ENCODE measurements at regions not wholly inside any gene's neighbourhood (a gene's known extent, or its start where the extent isn't known, plus 50 kb on each side); places are given as distances from the start of the nearest gene placed in this dataset.
"Not testable (repeated sequence)": the region's sequence is repeated elsewhere in the genome, so short reads cannot be mapped to it uniquely, and the experiment has no call there.

DNA sequence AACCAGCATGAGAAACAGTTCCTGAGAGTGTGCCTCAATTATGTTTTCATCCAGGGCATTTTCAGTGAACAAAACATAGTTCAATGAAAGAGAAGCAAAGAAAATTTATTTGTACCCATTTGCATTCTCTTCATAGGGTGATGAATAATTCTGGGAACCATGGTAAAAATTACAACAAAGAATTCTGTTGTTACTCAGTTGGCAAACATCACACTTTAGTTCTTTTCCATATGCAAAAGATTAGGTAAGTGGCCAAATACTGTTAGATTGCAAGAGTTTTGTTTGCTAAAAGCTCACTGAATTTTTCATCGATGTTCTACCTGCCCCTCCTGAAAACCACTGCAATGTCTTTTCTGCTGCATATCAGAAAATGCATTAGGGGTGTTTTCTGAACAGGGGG is 132.4 kb upstream of the RGS6 start:
- Histone ChIP-seq H3K9ac (ENCODE audit: low read depth in 1 of 2, low read length in 2 of 2) (no peak overlapping the region), H3K4me3 (ENCODE audit: low read length in 2 of 2) (no peak overlapping the region), H3K27me3 (ENCODE audit: control insufficient read depth in 2 of 2, insufficient read depth in 2 of 2, low read length in 2 of 2) (peaks cover 0 to 6% of the 10 kb centered on the region in 2 donors), H3K9me3 (ENCODE audit: control insufficient read depth in 2 of 2, low read length in 2 of 2) (no peaks in the 10 kb centered on the region), H3K27ac (ENCODE audit: low read depth in 2 of 2, low read length in 2 of 2) (no peak overlapping the region), H3K4me1 (ENCODE audit: control insufficient read depth in 2 of 2, insufficient read depth in 2 of 2, low read length in 2 of 2) (no peaks in the 10 kb centered on the region), H3K36me3 (ENCODE audit: control insufficient read depth in 2 of 2, insufficient read depth in 2 of 2, low read length in 2 of 2) (no peaks in the 10 kb centered on the region)

DNA sequence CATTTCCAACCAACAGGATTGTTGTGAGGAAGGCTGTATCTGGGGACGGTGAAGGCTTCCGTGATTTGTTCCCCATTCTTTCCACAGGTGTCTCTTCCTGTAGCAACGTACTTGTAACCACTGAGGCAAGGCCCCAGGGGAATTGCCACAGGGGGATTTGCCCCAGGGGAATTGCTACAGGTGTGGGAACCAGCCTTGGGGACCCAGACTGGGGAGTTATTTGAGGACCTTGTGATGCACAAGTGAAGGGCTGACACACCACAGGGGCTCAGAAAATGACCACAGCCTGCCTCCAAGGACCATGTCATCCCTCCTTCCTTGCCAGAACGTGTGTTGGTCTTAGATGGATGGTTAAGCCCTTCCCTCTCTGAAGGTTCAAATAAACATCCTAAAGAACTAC is 131.4 kb upstream of the RGS6 start:
- H3K9me3 ChIP-seq (ENCODE audit: control insufficient read depth in 2 of 2, low read length in 2 of 2), result no peaks in the 10 kb centered on the region
- H3K4me3 ChIP-seq (ENCODE audit: low read length in 2 of 2), result no peak overlapping the region
- H3K9ac ChIP-seq (ENCODE audit: low read depth in 1 of 2, low read length in 2 of 2), result no peak overlapping the region
- H3K27ac ChIP-seq (ENCODE audit: low read depth in 2 of 2, low read length in 2 of 2), result no peak overlapping the region
- H3K4me1 ChIP-seq (ENCODE audit: control insufficient read depth in 2 of 2, insufficient read depth in 2 of 2, low read length in 2 of 2), result no peaks in the 10 kb centered on the region
- no peaks in the 10 kb centered on the region for H3K36me3 ChIP-seq (ENCODE audit: control insufficient read depth in 2 of 2, insufficient read depth in 2 of 2, low read length in 2 of 2)
- peaks cover 0 to 4% of the 10 kb centered on the region in 2 donors for H3K27me3 ChIP-seq (ENCODE audit: control insufficient read depth in 2 of 2, insufficient read depth in 2 of 2, low read length in 2 of 2)

DNA sequence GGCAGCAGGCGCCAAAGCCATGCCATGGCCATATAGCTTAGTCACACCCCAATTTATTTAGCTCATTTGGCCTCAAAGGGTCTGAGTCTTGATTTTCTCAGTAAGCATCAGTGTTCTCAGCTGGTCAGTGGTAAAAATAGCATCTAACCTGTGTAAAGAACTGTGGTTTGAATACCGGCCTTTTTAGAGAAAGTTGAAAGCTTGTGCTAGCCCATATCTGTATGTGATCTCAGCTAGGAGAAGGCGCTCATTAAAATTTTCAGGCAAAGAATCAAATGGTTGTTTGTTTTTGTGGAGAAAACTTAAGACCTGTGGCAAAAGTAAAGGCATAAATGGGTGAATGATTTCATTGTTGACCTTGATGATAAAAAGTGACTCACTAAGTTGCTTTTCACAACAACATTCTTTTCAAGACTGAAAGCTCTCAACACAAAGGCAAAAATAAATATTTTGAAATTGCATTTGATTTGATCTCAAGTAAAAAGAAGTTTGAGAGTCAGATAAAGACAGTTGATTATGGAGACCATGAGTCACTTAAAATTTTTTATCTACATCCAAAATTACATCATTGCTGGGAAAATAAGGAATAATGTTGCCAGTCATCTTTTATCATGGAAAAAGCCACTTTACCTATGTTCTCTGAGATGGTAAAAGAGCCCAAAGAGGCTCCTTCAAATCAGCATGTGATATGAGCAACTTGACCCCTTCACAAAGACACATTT is 128.5 kb upstream of the RGS6 start:
- H3K9me3 ChIP-seq (ENCODE audit: control insufficient read depth in 2 of 2, low read length in 2 of 2), result no peaks in the 10 kb centered on the region
- peaks cover 0 to 4% of the 10 kb centered on the region in 2 donors for H3K27me3 ChIP-seq (ENCODE audit: control insufficient read depth in 2 of 2, insufficient read depth in 2 of 2, low read length in 2 of 2)
- no peak overlapping the region for H3K27ac ChIP-seq (ENCODE audit: low read depth in 2 of 2, low read length in 2 of 2)
- H3K9ac ChIP-seq (ENCODE audit: low read depth in 1 of 2, low read length in 2 of 2), result no peak overlapping the region
- no peaks in the 10 kb centered on the region for H3K4me1 ChIP-seq (ENCODE audit: control insufficient read depth in 2 of 2, insufficient read depth in 2 of 2, low read length in 2 of 2)
- H3K36me3 ChIP-seq (ENCODE audit: control insufficient read depth in 2 of 2, insufficient read depth in 2 of 2, low read length in 2 of 2), result no peaks in the 10 kb centered on the region
- H3K4me3 ChIP-seq (ENCODE audit: low read length in 2 of 2), result no peak overlapping the region

DNA sequence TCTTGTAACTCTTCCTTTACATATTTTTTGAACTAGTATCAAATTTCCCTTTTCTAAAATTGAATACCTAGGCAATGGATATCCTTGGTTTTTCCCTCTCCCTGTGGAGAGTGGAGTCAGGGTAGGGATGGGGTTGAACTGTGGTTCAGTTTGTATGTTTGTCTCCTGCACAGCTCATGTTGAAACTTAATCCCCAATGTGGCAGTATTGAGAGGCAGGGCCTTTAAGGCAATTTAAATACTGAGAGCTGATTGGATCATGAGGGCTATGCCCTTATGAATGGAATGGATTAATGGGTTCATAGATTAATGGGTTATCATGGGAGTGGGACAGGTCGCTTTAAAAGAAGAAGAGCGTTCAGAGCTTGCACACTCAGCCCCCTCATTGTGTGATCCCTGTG is 127.2 kb upstream of the RGS6 start:
- Histone ChIP-seq H3K36me3 (ENCODE audit: control insufficient read depth in 2 of 2, insufficient read depth in 2 of 2, low read length in 2 of 2) (no peaks in the 10 kb centered on the region), H3K9ac (ENCODE audit: low read depth in 1 of 2, low read length in 2 of 2) (no peak overlapping the region), H3K27ac (ENCODE audit: low read depth in 2 of 2, low read length in 2 of 2) (no peak overlapping the region)

DNA sequence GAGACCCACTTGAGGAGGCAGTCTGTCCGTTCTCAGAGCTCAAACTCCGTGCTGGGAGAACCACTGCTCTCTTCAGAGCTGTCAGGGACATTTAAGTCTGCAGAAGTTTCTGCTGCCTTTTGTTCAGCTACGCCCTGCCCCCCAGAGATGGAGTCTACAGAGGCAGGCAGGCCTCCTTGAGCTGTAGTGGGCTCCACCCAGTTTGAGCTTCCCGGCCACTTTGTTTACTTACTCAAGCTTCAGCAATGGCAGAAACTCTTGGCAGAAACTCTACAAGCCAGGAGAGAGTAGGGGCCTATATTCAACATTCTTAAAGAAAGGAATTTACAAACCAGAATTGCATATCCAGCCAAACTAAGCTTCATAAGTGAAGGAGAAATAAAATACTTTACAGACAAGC is 125.2 kb upstream of the RGS6 start:
- H3K27me3 ChIP-seq (ENCODE audit: control insufficient read depth in 2 of 2, insufficient read depth in 2 of 2, low read length in 2 of 2); H3K36me3 ChIP-seq (ENCODE audit: control insufficient read depth in 2 of 2, insufficient read depth in 2 of 2, low read length in 2 of 2); H3K4me1 ChIP-seq (ENCODE audit: control insufficient read depth in 2 of 2, insufficient read depth in 2 of 2, low read length in 2 of 2); H3K27ac ChIP-seq (ENCODE audit: low read depth in 2 of 2, low read length in 2 of 2); H3K9ac ChIP-seq (ENCODE audit: low read depth in 1 of 2, low read length in 2 of 2); H3K9me3 ChIP-seq (ENCODE audit: control insufficient read depth in 2 of 2, low read length in 2 of 2); H3K4me3 ChIP-seq (ENCODE audit: low read length in 2 of 2): not testable (repeated sequence)

More for the DNA sequence above, 127.2 kb upstream of the RGS6 start:
- no peak overlapping the region for H3K4me3 ChIP-seq (ENCODE audit: low read length in 2 of 2)
- H3K4me1 ChIP-seq (ENCODE audit: control insufficient read depth in 2 of 2, insufficient read depth in 2 of 2, low read length in 2 of 2), result no peaks in the 10 kb centered on the region
- peaks cover 0 to 4% of the 10 kb centered on the region in 2 donors for H3K27me3 ChIP-seq (ENCODE audit: control insufficient read depth in 2 of 2, insufficient read depth in 2 of 2, low read length in 2 of 2)
- H3K9me3 ChIP-seq (ENCODE audit: control insufficient read depth in 2 of 2, low read length in 2 of 2), result no peaks in the 10 kb centered on the region

DNA sequence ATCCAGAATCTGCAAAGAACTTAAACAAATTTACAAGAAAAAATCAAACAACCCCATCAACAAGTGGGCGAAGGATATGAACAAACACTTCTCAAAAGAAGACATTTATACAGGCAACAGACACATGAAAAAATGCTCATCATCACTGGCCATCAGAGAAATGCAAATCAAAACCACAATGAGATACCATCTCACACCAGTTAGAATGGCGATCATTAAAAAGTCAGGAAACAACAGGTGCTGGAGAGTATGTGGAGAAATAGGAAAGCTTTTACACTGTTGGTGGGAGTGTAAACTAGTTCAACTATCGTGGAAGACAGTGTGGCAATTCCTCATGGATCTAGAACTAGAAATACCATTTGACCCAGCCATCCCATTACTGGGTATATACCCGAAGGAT is 121.4 kb upstream of the RGS6 start:
- H3K27ac ChIP-seq (ENCODE audit: low read depth in 2 of 2, low read length in 2 of 2); H3K9me3 ChIP-seq (ENCODE audit: control insufficient read depth in 2 of 2, low read length in 2 of 2); H3K27me3 ChIP-seq (ENCODE audit: control insufficient read depth in 2 of 2, insufficient read depth in 2 of 2, low read length in 2 of 2); H3K9ac ChIP-seq (ENCODE audit: low read depth in 1 of 2, low read length in 2 of 2); H3K4me1 ChIP-seq (ENCODE audit: control insufficient read depth in 2 of 2, insufficient read depth in 2 of 2, low read length in 2 of 2); H3K36me3 ChIP-seq (ENCODE audit: control insufficient read depth in 2 of 2, insufficient read depth in 2 of 2, low read length in 2 of 2); H3K4me3 ChIP-seq (ENCODE audit: low read length in 2 of 2): not testable (repeated sequence)

DNA sequence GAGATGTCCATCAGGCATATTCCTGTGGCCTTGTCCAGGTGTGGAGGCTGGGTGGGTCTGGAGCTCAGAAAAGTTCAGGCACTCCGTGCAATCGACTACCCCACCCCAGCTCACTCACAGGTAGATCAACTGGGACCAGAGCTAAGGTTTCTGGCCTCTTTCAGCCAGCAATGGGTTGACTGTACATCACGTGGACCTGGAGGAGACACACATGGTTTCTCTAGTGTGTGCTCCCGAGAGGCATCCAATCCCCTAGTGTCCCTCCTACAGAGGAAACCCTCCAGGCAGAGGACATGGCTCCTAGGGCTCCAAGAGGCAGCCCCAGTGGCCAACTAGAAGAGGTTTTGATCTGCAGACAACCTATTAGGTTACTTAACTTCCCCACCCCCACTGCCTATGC is 119.5 kb upstream of the RGS6 start:
- no peaks in the 10 kb centered on the region for H3K9me3 ChIP-seq (ENCODE audit: control insufficient read depth in 2 of 2, low read length in 2 of 2)
- no peaks in the 10 kb centered on the region for H3K36me3 ChIP-seq (ENCODE audit: control insufficient read depth in 2 of 2, insufficient read depth in 2 of 2, low read length in 2 of 2)
- H3K4me3 ChIP-seq (ENCODE audit: low read length in 2 of 2), result no peak overlapping the region
- H3K27ac ChIP-seq (ENCODE audit: low read depth in 2 of 2, low read length in 2 of 2), result no peak overlapping the region
- no peaks in the 10 kb centered on the region for H3K4me1 ChIP-seq (ENCODE audit: control insufficient read depth in 2 of 2, insufficient read depth in 2 of 2, low read length in 2 of 2)
- H3K9ac ChIP-seq (ENCODE audit: low read depth in 1 of 2, low read length in 2 of 2), result no peak overlapping the region
- H3K27me3 ChIP-seq (ENCODE audit: control insufficient read depth in 2 of 2, insufficient read depth in 2 of 2, low read length in 2 of 2), result no peaks in the 10 kb centered on the region

DNA sequence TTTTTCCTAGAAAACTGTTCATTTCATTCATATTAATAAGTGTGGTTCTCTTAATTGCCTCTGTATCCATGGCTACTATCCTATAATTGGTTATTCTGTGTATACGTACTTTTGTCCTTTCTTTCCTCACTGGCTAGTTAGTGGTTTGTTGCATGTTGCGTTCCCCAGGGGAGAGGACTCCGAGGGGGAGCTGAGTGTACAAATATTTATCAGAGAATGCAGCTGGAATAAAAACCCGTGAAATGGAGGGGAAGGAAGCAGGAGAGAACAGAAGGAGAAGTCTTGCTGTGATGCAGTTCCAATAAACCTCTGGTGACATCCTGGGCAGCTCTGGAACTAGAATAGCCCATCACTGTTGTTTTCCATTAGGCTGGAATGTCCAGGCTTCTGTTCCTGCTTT is 117.1 kb upstream of the RGS6 start:
- Histone ChIP-seq H3K36me3 (ENCODE audit: control insufficient read depth in 2 of 2, insufficient read depth in 2 of 2, low read length in 2 of 2) (no peaks in the 10 kb centered on the region), H3K4me1 (ENCODE audit: control insufficient read depth in 2 of 2, insufficient read depth in 2 of 2, low read length in 2 of 2) (no peaks in the 10 kb centered on the region), H3K27ac (ENCODE audit: low read depth in 2 of 2, low read length in 2 of 2) (no peak overlapping the region), H3K4me3 (ENCODE audit: low read length in 2 of 2) (no peak overlapping the region), H3K9me3 (ENCODE audit: control insufficient read depth in 2 of 2, low read length in 2 of 2) (no peaks in the 10 kb centered on the region), H3K27me3 (ENCODE audit: control insufficient read depth in 2 of 2, insufficient read depth in 2 of 2, low read length in 2 of 2) (no peaks in the 10 kb centered on the region), H3K9ac (ENCODE audit: low read depth in 1 of 2, low read length in 2 of 2) (no peak overlapping the region)

DNA sequence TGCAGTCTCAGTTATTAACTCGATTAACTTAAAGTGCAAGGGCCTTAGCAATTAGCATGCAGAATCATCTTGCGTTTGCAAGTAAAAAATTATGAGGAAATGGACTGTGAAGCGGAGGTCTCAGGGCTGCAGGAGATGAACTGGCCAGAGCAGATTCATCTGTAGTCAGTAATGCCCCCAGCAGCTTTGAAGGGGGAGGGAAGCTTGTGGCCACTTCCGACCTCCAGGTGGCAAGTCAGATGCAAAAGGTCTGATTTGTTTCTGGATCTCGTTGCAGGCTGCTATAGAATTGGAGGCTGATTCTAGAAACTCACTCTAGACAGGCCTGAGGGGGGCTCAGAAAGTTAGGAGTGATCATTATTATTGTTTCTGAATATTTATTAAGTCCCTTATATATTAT is 107.4 kb upstream of the RGS6 start:
- no peaks in the 10 kb centered on the region for H3K36me3 ChIP-seq (ENCODE audit: control insufficient read depth in 2 of 2, insufficient read depth in 2 of 2, low read length in 2 of 2)
- H3K9me3 ChIP-seq (ENCODE audit: control insufficient read depth in 2 of 2, low read length in 2 of 2), result no peaks in the 10 kb centered on the region
- H3K27me3 ChIP-seq (ENCODE audit: control insufficient read depth in 2 of 2, insufficient read depth in 2 of 2, low read length in 2 of 2), result no peaks in the 10 kb centered on the region
- H3K9ac ChIP-seq (ENCODE audit: low read depth in 1 of 2, low read length in 2 of 2), result no peak overlapping the region
- no peaks in the 10 kb centered on the region for H3K4me1 ChIP-seq (ENCODE audit: control insufficient read depth in 2 of 2, insufficient read depth in 2 of 2, low read length in 2 of 2)
- no peak overlapping the region for H3K27ac ChIP-seq (ENCODE audit: low read depth in 2 of 2, low read length in 2 of 2)
- no peak overlapping the region for H3K4me3 ChIP-seq (ENCODE audit: low read length in 2 of 2)

DNA sequence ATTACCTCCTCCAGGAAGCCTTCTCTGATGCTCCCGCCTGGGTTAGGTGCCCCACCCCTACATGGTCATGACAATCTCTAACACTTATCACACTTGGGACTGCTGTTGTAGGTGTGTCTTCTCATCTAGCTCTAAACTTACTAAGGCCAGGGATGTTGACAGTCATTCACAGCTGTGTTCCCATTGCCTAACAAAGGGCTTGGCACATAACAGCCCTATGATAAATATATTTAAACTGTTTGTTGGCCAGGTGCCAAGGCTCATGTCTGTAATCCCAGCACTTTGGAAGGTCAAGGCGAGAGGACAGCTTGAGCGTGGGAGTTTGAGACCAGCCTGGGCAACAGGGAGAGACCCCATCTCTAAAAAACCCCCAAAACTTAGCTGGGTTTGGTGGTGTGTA is 98.8 kb upstream of the RGS6 start:
- no peak overlapping the region for H3K27ac ChIP-seq (ENCODE audit: low read depth in 2 of 2, low read length in 2 of 2)
- no peaks in the 10 kb centered on the region for H3K4me1 ChIP-seq (ENCODE audit: control insufficient read depth in 2 of 2, insufficient read depth in 2 of 2, low read length in 2 of 2)
- no peak overlapping the region for H3K9ac ChIP-seq (ENCODE audit: low read depth in 1 of 2, low read length in 2 of 2)
- no peak overlapping the region for H3K4me3 ChIP-seq (ENCODE audit: low read length in 2 of 2)
- H3K36me3 ChIP-seq (ENCODE audit: control insufficient read depth in 2 of 2, insufficient read depth in 2 of 2, low read length in 2 of 2), result no peaks in the 10 kb centered on the region
- no peaks in the 10 kb centered on the region for H3K27me3 ChIP-seq (ENCODE audit: control insufficient read depth in 2 of 2, insufficient read depth in 2 of 2, low read length in 2 of 2)
- no peaks in the 10 kb centered on the region for H3K9me3 ChIP-seq (ENCODE audit: control insufficient read depth in 2 of 2, low read length in 2 of 2)
